Middle frontal gyrus (tissue), 1 donor: ENCODE measurements at regions not wholly inside any gene's neighbourhood (a gene's known extent, or its start where the extent isn't known, plus 50 kb on each side); places are given as distances from the start of the nearest gene placed in this dataset.
"Not testable (repeated sequence)": the region's sequence is repeated elsewhere in the genome, so short reads cannot be mapped to it uniquely, and the experiment has no call there.

Experiments
- DNase-seq: peaks from one replicate; pipeline ENCODE4 v3.0.0-alpha.2; 2015; ENCODE audit warnings: low spot score; ENCODE audit errors: extremely low spot score

DNA sequence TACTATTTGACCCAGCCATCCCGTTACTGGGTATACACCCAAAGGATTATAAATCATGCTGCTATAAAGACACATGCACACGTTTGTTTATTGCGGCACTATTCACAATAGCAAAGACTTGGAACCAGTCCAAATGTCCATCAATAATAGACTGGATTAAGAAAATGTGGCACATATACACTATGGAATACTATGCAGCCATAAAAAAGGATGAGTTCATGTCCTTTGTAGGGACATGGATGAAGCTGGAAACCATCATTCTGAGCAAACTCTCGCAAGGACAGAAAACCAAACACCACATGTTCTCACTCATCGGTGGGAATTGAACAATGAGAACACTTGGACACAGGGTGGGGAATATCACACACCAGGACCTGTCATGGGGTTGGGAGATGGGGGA is 56.7 kb upstream of the SELENOP start:
- DNase-seq: not testable (repeated sequence)

DNA sequence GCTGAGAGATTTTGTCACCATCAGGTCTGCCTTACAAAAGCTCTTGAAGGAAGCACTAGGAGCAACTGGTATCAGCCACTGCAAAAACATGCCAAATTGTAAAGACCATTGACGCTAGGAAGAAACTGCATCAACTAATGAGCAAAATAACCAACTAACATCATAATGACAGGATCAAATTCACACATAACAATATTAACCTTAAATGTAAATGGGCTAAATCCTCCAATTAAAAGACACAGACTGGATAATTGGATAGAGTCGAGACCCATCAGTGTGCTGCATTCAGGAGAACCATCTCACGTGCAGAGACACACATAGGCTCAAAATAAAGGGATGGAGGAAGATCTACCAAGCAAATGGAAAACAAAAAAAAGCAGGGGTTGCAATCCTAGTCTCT is 53.1 kb upstream of the SELENOP start:
- DNase-seq: not testable (repeated sequence)
